ENCODE measurements at regions not wholly inside any gene's neighbourhood (a gene's known extent, or its start where the extent isn't known, plus 50 kb on each side); places are given as distances from the start of the nearest gene placed in this dataset.

DNA sequence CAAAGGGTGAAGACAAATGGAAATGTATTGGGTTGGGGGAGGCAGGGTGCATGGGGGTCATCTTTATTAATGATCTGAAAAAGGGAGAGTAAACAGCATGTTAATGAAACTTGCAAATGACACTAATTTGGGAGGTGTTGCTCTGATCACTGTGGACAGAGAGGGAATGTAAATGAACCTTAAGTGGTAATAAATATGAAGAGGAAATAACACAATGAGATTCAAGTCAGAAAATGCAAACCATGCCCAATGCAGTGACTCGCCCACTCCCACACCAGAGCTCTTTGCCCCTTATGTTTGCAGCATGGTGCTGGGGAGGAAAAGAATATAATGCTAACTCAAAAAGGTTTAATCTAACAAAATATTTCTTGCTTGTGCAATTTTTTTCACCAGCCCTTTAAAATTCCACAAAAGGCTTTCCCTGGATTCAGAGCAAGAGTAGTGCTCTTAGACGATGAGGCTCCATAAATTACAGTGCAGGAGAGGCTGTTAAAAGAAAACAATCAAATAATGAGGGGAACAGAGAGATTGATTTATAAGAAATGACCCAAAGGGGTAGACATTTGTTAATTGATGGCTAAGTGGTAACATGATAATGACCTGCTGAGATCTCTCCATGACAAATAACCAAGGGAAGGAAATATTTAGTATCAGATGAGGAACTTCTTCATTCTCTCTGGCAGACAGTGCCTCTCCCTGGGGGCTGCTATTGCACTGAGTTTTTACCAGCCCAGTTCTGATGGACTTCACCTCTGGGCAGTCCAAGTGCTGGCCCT is 210.0 kb upstream of the PPP2R3A start:
- DNase-seq: no peak

DNA sequence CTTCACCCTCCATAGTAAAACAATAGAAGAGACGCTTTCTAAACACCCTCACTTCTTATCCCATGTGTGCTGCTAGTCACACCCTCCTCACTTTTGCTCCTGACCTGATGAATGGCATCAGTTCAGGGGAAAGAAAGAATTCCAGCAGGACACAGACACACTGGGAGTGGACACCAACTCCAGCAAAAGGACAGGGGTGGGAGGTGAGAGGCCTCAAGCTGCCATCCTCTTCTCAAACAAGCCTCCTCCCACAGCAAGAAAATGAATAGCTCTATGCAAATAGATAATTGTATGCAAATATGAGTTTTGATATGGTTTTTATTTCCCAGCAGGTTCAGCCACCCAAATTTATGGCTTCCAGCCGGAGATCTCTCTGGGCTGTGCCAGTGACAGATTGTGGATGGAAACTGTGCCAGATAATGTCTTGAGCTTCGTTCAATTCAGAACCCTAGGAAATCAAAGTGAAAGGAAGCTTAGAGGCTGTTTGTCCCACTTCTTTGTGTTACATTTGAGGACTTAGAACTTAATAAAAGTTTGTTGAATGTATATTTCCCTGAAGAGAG is 209.3 kb upstream of the PPP2R3A start:
- no peak for DNase-seq

DNA sequence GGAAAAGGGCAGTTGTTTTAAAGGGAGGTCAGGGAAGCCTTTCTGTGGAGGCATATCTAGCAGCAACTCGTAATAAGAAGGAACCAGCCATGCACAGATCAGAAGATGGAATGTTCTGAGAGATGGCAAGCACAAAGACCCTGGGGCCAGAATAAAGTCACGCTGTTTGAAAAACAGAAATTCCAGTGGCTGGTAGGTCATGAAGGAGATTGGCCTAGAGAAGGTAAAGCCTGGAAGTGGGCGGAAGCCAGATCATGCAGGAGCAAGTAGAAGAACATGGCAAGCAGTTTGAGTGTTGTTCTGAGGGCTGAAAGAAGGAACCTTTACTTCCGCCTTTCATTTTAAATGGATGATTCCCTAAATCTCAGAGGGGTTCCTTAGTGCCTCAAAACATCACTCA is 208.1 kb upstream of the PPP2R3A start:
- no peak for DNase-seq

DNA sequence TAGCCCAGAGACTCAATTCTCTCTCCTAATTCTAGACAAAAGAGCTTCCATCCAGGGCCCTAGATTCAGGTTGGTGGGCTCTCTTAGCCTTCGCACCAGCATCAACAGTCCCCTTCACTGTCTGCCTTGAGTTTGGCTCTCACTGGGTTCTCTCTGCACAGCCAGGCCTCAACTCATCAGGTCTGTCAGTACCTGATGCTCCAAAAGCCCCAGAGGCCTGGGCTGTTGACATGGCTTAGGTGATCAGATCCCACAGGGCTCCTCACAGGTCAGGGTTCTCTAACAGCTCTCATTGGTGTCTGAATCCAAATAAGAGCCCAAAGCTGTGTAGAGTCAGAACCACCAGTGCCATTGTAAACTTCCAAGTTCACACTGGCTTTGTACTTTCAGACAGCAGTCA is 206.6 kb upstream of the PPP2R3A start:
- no peak for DNase-seq

DNA sequence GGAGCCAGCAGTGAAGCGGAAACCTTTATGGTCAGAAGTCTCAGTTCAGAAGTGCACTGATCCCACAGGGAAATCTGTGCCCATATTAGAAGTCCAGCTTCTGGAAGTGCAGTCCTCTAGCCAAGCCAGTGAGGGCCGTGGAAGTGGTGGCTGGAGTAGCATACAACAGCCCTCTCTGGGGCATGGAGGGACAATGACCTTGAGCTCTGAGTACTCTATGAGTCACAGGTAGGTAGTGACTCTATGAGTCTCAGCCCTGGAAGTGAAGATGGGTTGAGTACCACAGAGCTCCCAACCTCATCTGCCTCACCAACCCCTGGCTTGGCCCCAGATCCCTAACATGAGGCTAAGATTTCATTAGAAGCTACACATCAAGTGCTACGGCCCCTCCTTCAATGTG is 205.9 kb upstream of the PPP2R3A start:
- no peak for DNase-seq

DNA sequence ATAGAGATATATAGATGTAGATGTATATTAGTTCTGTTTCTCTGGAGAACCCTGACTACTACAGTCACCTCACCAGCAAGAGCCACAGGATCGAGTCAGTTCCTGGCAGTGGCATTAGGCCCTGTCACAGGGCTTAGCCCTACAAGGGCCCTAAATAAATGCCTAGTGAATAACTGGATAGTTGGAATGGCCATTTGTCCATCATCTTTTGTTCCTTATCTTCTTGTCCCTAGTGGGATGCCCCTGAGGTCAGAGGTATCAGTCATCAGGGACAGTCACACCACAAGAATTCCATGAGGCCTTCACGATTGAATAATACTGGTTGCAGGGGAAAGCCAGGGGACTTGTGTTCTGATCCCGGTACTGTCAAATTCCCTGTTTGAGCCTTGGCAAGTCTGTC is 204.9 kb upstream of the PPP2R3A start:
- no peak for DNase-seq

DNA sequence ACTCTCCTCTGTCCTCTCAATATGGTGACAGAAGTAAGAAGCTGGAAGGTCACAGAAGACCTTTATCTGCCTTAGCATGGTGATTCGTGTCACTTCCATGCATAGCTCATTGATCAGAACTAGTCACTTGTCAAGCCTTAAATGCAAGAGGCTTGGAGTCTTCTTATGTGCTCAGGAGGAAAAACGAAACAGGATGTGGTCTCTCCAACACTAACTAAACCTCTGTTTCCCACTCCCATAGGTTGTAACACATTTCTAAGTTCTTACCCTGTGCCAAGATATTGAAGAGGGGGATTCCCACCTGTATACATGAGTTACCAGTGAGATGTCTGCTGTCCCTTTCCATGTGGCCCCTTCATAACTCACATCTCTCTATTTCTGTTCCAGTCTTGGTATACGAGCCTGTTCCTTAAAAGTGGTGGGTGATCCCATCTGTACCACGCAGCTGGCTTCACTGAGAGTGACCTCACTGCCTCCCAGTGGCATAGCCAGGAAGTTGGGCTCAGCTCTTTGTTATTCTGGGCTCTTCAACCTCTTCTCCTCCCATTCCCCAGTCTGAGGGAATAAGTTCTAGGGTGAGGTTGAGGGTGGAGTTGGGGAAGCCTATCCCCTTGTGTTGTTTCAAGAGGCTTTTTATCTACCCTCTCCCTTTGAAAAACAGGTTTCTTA is 203.2 kb upstream of the PPP2R3A start:
- no peak for DNase-seq

DNA sequence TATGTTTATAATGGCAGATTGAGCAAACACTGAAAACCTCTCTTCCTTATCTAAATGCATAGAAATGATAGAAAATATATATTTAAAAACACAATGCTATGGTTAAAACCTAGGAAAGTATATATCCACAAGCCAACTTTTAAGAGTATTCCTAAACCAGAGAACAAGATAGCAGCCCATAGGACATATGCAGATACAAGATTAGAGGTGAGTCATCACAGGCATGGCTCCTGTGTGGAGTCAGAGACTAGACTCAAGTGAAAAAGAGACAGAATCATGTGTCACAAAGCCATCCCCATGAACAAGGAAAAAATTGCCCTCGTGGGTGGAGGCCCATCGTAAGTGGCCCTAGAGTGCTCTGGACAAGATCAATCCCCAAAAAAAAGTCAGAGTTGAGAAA is 199.4 kb upstream of the PPP2R3A start:
- DNase-seq: no peak

DNA sequence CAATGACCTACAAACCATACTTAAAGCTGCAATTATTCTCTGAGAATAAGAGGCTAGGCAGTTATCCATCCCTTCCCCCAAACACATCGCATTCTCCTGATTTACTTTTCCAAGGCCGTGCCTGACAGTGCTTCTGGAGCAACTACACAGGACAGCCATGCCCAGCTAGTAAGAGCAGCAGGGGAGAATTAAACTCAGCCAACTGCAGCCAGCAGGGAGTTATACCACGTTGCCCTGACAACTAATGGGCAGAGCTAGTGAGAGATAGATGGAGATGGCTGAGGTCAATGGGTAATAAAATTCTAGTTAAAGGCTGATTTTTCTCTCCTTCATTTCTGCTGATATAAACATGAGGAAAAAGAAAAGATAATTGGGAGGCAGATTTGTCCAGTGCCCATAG is 193.8 kb upstream of the PPP2R3A start:
- DNase-seq: no peak

DNA sequence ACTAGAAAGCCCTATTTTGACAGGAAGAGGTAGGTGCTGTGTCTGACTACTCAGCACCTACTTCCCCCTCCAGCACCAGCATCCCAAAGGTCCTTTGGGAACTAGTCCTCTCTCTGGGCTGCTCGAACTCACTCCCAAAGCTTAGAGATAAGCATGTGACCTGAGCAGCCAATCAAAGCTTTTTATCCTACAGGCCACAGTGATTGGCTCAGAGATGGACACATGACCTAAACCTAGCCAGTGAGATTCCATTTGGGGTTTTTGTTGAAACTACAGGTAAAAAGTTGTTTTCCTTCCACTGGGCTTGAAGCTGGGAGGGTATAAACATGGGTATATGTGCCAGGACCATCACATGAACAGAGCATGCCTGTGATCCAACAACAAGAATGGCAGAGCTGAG is 186.5 kb upstream of the PPP2R3A start:
- DNase-seq: no peak

DNA sequence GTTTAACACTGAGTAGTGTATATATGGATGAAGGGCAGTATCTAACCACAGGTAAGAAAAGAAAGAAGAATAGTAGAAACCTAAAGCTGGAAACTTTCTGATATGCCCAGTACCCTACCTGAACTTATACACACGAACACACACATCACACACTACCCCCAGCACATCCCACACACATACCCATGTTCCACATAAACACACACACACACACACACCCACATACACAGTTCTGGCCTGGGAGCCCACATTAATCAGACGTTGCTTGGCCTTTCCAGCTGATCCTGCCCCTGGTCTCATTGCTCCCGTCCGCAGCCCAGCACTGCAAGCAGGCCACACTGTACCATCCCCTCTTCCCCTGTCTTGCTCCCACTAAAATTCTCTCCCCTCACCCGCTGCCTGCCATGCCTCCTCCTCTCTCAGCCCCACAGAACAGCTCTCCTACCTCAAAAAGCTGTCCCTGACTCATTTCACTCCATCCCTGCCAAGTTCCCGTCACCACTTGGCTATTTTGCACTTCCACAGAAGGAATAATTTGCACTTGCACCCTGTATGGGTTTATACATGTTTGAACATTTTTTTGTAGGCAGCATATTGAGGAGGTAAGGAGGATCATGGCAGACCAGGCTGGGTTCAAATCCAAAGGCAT is 185.8 kb upstream of the PPP2R3A start:
- DNase-seq: no peak

DNA sequence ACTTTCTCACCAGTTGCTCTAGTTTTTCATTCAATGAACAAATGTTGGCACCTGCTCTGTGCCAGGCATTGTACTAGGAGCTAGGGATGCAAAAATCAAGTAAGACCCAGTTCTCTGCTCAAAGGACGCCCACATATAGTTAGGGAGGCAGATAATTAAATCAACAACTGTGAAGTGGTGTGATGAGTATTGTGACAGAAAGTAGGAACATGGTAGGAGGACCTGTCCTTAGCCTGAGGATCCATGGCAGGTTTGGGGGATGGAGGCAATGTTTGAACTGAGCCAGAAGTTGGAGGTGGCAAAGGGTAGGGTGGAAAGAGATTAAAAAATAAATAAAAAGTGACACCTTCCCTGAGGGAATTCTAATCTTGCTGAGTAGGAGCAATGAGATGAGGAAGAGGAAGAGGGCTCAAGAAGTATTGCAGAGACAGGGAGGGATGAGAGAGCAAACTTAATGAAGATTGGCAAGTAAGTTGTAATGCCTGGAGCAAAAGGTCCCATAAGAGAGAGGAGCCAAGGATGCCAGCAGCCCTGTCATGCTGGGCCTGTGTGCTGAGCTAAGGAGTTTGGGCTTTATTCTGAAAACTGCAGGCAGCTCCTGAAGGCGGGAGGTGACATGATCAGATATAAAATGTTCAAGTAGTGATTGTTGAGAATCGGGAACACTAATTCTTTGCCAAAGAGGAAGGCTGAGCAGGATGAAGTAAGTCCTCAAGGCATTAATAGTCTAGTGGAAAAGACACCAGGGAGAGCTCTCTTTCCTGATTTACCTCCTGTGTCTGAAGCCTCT is 184.3 kb upstream of the PPP2R3A start:
- DNase-seq: no peak

DNA sequence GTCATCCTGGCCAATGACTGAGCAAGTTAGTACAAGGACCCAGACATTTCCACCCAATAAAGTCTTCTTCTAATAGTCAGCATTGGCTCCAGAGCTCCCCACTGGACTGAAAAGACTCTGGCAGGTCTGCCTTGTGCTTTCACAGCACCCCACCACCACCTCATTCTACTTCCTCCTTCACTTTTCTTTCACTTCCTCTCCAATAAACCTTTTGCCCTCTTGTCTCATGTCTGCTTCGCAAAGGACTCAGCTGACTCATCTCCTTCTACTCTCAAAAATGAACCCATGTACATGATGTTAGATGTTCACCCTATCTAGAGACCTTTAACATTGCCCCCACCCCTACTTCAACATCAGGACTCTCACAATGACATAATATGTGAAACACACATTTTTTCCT is 181.0 kb upstream of the PPP2R3A start:
- DNase-seq: no peak

DNA sequence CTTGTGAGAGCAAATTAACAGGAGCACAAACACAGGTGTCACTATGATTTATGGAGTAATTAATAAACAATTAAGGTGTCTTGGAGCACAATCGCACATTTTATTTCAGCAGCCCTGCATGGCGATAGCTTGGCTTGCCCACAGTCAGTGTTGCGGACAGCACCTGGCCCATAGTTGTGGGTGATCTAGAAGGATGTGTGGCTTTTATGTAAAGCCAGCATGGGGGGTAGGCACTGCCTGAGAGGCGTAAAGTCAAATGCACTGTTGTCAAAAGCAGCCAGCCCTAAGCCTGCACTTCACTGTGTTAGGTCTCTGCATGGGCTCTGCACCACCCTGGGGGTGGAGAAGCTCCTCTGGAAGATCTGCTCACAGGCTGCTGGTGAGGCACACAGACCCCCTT is 177.4 kb upstream of the PPP2R3A start:
- no peak for DNase-seq

DNA sequence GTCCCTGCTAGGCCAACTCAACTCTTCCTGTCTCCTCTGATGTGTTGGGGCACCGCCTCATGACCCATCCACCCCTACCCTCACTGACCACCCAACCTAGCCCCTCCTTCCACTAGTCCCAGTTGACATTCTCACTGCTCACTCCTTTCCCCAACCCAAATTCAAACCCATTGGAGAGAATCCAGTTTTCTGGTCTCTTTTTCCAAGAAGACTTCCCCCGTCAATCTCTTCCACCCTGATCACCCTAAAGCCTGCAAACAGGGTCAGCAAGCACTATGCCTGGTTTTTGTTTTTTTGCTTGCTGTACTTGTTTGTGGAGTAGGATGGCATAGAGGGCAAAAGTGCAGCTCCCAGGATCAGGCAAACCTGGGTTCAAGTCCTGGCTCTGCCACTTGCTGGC is 176.6 kb upstream of the PPP2R3A start:
- no peak for DNase-seq

DNA sequence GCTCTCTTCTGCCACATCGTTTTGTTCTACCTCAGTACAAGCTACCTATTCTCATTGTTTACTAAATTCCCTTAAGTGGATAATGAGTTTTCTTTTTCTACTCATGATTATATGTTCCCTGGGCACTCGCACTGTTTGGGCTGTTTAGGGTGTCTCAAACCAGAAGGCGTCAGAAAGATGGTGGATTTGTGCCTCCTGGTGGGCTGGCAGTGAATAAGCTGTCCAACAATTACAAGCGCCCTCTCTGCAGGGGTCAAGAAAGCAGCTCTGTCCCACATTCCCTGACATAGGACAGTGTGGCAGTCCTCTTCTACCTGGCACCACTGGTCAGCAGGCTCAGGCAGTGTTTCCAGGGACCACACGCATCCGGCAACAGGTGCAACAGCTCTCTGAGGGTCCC is 173.4 kb upstream of the PPP2R3A start:
- DNase-seq: no peak

DNA sequence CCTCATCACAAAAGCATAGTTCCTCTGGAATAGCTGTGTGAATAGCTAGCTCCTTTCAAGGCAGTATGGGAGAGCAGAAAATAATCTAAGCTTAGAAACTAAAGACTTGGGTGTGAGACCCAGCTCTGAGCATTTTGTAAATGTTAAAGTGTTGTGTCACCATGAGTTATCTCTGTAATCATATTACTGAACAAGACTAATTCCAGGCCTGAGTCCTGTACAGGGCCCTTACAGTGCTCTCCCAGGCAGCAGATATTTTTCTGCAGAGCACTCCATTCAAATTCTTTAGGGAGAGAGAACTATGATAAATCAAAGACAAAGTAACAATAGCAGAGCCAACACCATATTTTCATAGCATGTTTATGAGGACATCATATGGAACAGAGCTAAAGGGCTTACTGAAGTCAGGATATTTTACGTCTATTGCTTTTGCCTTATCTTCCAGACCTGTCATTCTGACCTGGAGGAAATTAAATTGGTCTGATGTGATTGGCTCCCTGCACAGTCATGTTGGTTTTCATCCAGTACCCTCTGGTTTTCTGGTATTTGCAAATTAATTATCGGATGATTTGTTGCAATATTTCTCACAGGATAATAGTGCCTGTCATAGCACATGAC is 172.6 kb upstream of the PPP2R3A start:
- DNase-seq: no peak

DNA sequence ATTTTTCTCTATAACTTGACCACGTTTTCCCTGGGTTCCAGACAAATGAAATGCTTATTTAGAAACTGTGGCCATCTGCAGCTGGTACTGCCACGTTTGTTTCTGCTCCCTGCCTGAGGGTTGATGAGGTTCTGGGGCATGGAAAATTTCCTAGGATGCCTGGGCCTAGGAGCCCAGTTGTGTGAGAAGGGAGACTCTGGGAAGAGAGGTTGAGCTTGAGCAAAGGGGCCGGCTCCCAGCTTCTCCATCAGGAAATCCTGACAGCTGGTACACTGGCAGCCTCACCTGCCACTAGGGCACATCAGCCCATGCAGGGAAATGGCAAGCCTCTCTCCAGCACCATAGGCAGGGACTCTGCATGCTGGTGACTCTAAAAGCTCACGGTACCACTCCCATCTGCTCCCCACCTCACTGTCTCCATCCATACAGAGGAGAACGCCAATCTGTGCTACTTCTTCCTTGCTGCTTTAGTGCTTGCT is 165.4 kb upstream of the PPP2R3A start:
- no peak for DNase-seq

DNA sequence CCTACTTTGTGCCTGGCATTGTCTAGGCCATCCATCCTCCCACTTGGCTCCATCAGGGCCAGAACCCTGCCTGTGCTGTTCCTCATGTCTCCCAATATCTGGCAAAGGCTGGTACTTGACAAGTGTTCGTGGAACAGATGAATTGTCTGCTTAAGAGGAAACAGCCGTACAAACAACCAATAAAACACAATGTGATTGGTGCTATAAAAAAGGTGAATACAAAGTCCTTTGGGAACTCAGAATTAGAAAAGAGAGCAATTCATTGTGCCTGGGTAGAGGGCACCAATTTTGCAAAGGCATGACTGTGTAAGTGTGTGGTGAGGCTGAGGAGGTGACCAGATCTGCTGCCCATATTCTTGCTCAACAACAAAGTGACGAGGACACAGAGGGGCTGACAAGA is 164.5 kb upstream of the PPP2R3A start:
- DNase-seq: no peak

DNA sequence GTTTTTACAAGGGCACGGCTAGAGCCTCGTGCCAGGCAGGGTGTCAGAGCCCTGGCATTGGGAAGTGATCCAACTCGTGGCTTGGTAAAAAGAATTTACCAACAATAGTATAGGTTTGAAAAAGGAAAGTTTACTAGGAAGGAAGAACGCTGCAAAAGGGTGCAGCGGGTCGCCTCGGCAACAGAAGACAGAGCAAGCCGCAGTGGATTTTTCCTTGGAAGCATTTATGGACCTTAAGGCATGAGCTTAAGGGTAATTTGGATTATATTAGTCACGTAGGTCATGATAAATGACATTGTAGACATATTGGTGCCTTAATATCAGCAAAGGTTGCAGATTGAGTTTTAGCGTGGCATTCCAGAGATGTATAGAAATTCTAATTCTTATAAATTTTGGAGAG is 163.4 kb upstream of the PPP2R3A start:
- DNase-seq: no peak

DNA sequence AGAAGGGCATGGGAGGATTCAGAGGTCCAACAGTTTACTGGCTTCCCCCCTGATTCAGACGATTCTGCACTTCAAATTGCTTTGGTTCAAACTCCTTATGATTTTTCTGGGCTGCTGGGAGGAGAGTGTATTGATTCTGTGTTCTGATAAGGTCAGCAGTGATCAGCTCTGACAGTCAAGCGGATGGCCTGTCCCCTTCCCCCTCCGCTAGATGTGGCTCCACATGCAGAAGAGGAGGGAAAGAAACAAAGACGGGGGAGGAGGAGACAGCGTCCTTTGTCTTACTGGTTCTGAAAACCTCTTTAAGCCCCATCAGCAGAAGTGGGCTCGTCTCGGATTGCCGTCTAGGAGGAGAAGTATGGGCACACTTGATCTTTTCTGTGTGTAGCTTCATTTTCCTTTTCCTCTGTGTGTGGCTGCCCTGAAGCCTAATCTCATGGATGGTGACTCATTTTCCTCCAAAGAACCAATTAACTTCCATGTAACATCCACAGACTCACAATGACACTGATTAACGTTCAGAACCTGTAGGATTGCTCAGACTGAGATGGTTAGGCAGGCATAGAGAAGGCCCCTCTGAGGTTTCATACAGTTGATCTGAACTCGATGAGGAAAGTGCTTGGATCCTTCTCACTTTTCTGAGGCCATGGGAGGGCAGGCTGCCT is 162.4 kb upstream of the PPP2R3A start:
- DNase-seq: no peak

DNA sequence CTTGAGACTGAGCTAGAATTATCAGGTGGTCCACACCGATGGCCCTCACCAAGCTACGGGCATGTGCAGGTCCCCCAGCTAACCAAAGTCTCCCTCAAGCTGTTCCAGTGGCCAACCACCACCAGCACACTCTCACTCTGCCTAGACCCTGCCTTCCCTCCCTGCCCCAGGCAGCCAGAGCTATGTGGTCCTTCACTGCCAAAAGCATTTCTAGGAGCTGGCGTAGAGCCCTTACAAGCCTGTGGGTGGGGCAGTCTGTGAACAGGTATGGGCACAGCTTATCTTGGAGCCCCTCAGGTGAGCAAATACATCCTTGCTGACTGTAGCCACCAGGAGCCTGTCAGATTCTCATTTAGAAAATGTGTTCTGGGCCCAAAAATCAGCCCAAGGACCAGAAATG is 159.8 kb upstream of the PPP2R3A start:
- no peak for DNase-seq
